PC-3 (cell line): ENCODE measurements at regions not wholly inside any gene's neighbourhood (a gene's known extent, or its start where the extent isn't known, plus 50 kb on each side); places are given as distances from the start of the nearest gene placed in this dataset.

ENCODE experiments used
- EZH2 ChIP-seq: fragments of 300-600 bp; sonication (generic); IDR thresholded peaks from one replicate; pipeline ENCODE4 v1.6.1; 2017; ENCODE audit warnings: antibody characterized with exemption, mild to moderate bottlenecking, low read length; ENCODE audit not compliant: unreplicated experiment
- EZH2phosphoT487 ChIP-seq: fragments of 300-600 bp; sonication (generic); IDR thresholded peaks from 2 replicates; pipeline ENCODE4 v1.6.1; 2018; ENCODE audit warnings: mild to moderate bottlenecking, antibody characterized with exemption, low read length, borderline replicate concordance
- TF ChIP-seq, protein P1 (sequence below): fragments of 300-600 bp; sonication (generic); conservative IDR thresholded peaks from 2 replicates; pipeline ENCODE4 v1.5.1; 2017; ENCODE audit warnings: antibody characterized with exemption, low read depth, mild to moderate bottlenecking, low read length

DNA sequence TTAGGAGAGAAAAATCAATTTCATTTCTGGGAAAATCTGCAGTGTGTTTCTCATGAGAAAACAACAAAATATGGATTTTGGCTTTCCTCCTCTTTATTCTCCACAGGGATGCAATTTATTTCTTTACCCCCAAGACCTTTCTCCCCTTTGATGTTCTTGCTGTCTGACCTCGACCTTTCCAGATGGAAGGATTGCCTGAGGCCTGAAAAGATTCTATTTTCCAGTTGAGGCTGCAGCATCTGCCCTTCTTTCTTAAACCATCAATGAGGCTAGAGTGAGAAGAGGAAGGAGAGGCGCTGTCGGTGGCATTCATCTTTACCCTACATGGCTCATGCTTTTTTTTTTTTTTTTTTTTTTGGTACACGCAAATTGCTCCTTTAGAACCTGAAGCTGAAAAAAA lies 344.2 kb upstream of the BTBD3 start:
- TF ChIP-seq, protein P1, sequence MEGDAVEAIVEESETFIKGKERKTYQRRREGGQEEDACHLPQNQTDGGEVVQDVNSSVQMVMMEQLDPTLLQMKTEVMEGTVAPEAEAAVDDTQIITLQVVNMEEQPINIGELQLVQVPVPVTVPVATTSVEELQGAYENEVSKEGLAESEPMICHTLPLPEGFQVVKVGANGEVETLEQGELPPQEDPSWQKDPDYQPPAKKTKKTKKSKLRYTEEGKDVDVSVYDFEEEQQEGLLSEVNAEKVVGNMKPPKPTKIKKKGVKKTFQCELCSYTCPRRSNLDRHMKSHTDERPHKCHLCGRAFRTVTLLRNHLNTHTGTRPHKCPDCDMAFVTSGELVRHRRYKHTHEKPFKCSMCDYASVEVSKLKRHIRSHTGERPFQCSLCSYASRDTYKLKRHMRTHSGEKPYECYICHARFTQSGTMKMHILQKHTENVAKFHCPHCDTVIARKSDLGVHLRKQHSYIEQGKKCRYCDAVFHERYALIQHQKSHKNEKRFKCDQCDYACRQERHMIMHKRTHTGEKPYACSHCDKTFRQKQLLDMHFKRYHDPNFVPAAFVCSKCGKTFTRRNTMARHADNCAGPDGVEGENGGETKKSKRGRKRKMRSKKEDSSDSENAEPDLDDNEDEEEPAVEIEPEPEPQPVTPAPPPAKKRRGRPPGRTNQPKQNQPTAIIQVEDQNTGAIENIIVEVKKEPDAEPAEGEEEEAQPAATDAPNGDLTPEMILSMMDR: no peak
- TF ChIP-seq EZH2phosphoT487: no peak
- TF ChIP-seq EZH2: no peak
